CD14-positive monocyte (primary cell): ENCODE measurements at regions not wholly inside any gene's neighbourhood (a gene's known extent, or its start where the extent isn't known, plus 50 kb on each side); places are given as distances from the start of the nearest gene placed in this dataset.

Experiments
- DNase-seq, 3 donors: peaks; one replicate each; pipeline ENCODE4 v3.0.0-alpha.2; 2011 to 2022
- H2AFZ ChIP-seq: 2 replicates; pipeline ENCODE4 v1.6.0; 2012; ENCODE audit warnings: mild to moderate bottlenecking, low read depth, low read length, inconsistent platforms; ENCODE audit not compliant: insufficient read depth, poor library complexity, severe bottlenecking
- H3K27ac ChIP-seq, 2 donors: 1 replicate in 1 of 2; 2 replicates in 1 of 2; pipeline ENCODE4 v1.5.1; 2012 to 2013; ENCODE audit warnings: low read length in 2 of 2, control low read depth in 1 of 2, inconsistent platforms in 1 of 2, low read depth in 1 of 2, mild to moderate bottlenecking in 1 of 2
- H3K27me3 ChIP-seq, 2 donors: one replicate each; pipeline versions ENCODE4 v1.6.0 to v1.6.1; 2011 to 2013; ENCODE audit warnings: low read length in 2 of 2; ENCODE audit not compliant: control insufficient read depth in 2 of 2, insufficient read depth in 2 of 2
- H3K36me3 ChIP-seq, 2 donors: replicated peaks in 1 of 2; 1 replicate in 1 of 2; 2 replicates in 1 of 2; pipeline versions ENCODE4 v1.5.1 to v1.6.1; 2012 to 2013; ENCODE audit warnings: low read length in 2 of 2, control low read depth in 1 of 2, inconsistent platforms in 1 of 2, mild to moderate bottlenecking in 1 of 2; ENCODE audit not compliant: insufficient read depth in 2 of 2, control insufficient read depth in 1 of 2
- H3K4me1 ChIP-seq, 2 donors: 1 replicate in 1 of 2; 2 replicates in 1 of 2; pipeline versions ENCODE4 v1.5.1 to v1.6.1; 2012 to 2013; ENCODE audit warnings: low read length in 2 of 2, control low read depth in 1 of 2, inconsistent platforms in 1 of 2, mild to moderate bottlenecking in 1 of 2, moderate library complexity in 1 of 2; ENCODE audit not compliant: insufficient read depth in 2 of 2, control insufficient read depth in 1 of 2
- H3K4me2 ChIP-seq: replicated peaks from 2 replicates; pipeline ENCODE3; 2012; ENCODE audit warnings: low read length, moderate library complexity, mild to moderate bottlenecking; ENCODE audit not compliant: poor library complexity, severe bottlenecking; ENCODE audit errors: extremely low read depth
- H3K4me3 ChIP-seq, 3 experiments: fragments of 200-600 bp in 1 of 3; sonication (generic) in 1 of 3; replicated peaks in 1 of 3; 1 replicate in 2 of 3; 2 replicates in 1 of 3; pipeline ENCODE4 v1.5.1; 2011 to 2013; ENCODE audit warnings: low read length in 3 of 3, mild to moderate bottlenecking in 3 of 3, control low read depth in 2 of 3, low read depth in 2 of 3, inconsistent platforms in 1 of 3, moderate library complexity in 1 of 3
- H3K79me2 ChIP-seq: 2 replicates; pipeline ENCODE4 v1.6.0; 2012; ENCODE audit warnings: mild to moderate bottlenecking, control low read depth, inconsistent platforms, low read length, moderate library complexity; ENCODE audit not compliant: insufficient read depth
- H3K9ac ChIP-seq: 2 replicates; pipeline ENCODE4 v1.6.0; 2017; ENCODE audit warnings: low read length, mild to moderate bottlenecking; ENCODE audit not compliant: insufficient read depth, poor library complexity, severe bottlenecking
- H3K9me3 ChIP-seq, 2 donors: replicated peaks in 1 of 2; 1 replicate in 1 of 2; 2 replicates in 1 of 2; pipeline versions ENCODE4 v1.5.1 to v1.6.1; 2012 to 2013; ENCODE audit warnings: low read length in 2 of 2, control low read depth in 1 of 2; ENCODE audit not compliant: control insufficient read depth in 1 of 2, insufficient read depth in 1 of 2
- H4K20me1 ChIP-seq: 2 replicates; pipeline ENCODE4 v1.6.0; 2012; ENCODE audit warnings: mild to moderate bottlenecking, low read length, control low read depth, moderate library complexity; ENCODE audit not compliant: insufficient read depth
- H3K27ac Mint-ChIP-seq, 7 donors: one replicate each; pipeline ENCODE4 v1.8.0; 2020; ENCODE audit warnings: mild to moderate bottlenecking in 7 of 7, mixed read lengths in 7 of 7, moderate library complexity in 6 of 7, inconsistent platforms in 2 of 7
- H3K27me3 Mint-ChIP-seq, 3 donors: one replicate each; pipeline ENCODE4 v1.8.0; 2021 to 2022; ENCODE audit warnings: low read depth in 3 of 3, mild to moderate bottlenecking in 3 of 3, mixed read lengths in 3 of 3, moderate library complexity in 3 of 3, inconsistent platforms in 1 of 3
- H3K36me3 Mint-ChIP-seq, 2 donors: one replicate each; pipeline ENCODE4 v1.8.0; 2020; ENCODE audit warnings: mixed read lengths in 2 of 2, inconsistent platforms in 1 of 2, mild to moderate bottlenecking in 1 of 2
- H3K4me1 Mint-ChIP-seq: one replicate; pipeline ENCODE4 v1.8.0; 2020; ENCODE audit warnings: mild to moderate bottlenecking, mixed read lengths
- H3K4me3 Mint-ChIP-seq, 2 donors: one replicate each; pipeline ENCODE4 v1.8.0; 2020; ENCODE audit warnings: mild to moderate bottlenecking in 2 of 2, mixed read lengths in 2 of 2, moderate library complexity in 1 of 2
- H3K9me3 Mint-ChIP-seq, 7 donors: one replicate each; pipeline ENCODE4 v1.8.0; 2020 to 2022; ENCODE audit warnings: mixed read lengths in 7 of 7, mild to moderate bottlenecking in 6 of 7, moderate library complexity in 6 of 7, inconsistent platforms in 2 of 7
- CTCF ChIP-seq: fragments of 200-600 bp; IDR thresholded peaks from one replicate; pipeline ENCODE4 v1.8.0; 2022; ENCODE audit warnings: antibody characterized with exemption, mild to moderate bottlenecking
- WGBS: methylation state at CpG from one replicate; pipeline ENCODE4 v1.1.5; 2013; ENCODE audit warnings: missing lambda C conversion rate; ENCODE audit not compliant: insufficient coverage; 5-methylcytosine and 5-hydroxymethylcytosine counted together
- intact Hi-C, 2 donors: fragments of 100-400 bp; cut with micrococcal nuclease; formaldehyde crosslinking; loops; one replicate each; pipeline versions ENCODE4 v1.15.0 to v1.15.1; 2023

- Mint-ChIP-seq H3K4me3 (no peak overlapping the region), H3K27me3 (no peaks in the 10 kb centered on the region), H3K9me3 (peaks cover 0 to 6% (median 4%) of the 10 kb centered on the region in 7 donors), H3K36me3 (no peaks in the 10 kb centered on the region), H3K4me1 (no peaks in the 10 kb centered on the region), H3K27ac (no peak overlapping the region)
- no peak for TF ChIP-seq CTCF
- H3K4me1 ChIP-seq, result no peaks in the 10 kb centered on the region
- H3K27me3 ChIP-seq, result no peaks in the 10 kb centered on the region
- H3K79me2 ChIP-seq, result no peaks in the 10 kb centered on the region
- H3K9me3 ChIP-seq, result peaks cover 0 to 3% of the 10 kb centered on the region in 2 donors
- no peak overlapping the region for H3K27ac ChIP-seq
- intact Hi-C loops, result no loop called here
- H2AFZ ChIP-seq, result no peak overlapping the region
- 86% methylated on average over 1 of the region's 4 CpGs for WGBS
- DNase-seq, result no peak
- no peaks in the 10 kb centered on the region for H4K20me1 ChIP-seq
- H3K9ac ChIP-seq, result no peak overlapping the region
- H3K4me2 ChIP-seq, result no peak overlapping the region
- no peaks in the 10 kb centered on the region for H3K36me3 ChIP-seq
- no peak overlapping the region for H3K4me3 ChIP-seq
These were observed 345.4 kb upstream of the NCAM2 start for GRCh38 chr21:20652846-20653245.

- Mint-ChIP-seq H3K27me3 (peaks cover 0 to 1% (median 0%) of the 10 kb centered on the region in 3 donors), H3K27ac (no peak overlapping the region), H3K36me3 (no peaks in the 10 kb centered on the region), H3K4me1 (no peaks in the 10 kb centered on the region), H3K4me3 (no peak overlapping the region), H3K9me3 (peaks cover 0 to 8% (median 4%) of the 10 kb centered on the region in 7 donors)
- Histone ChIP-seq H4K20me1 (no peaks in the 10 kb centered on the region), H3K9ac (no peak overlapping the region), H3K36me3 (no peaks in the 10 kb centered on the region), H3K9me3 (no peaks in the 10 kb centered on the region), H3K4me2 (no peak overlapping the region), H3K27ac (no peak overlapping the region), H3K4me1 (no peaks in the 10 kb centered on the region), H3K4me3 (no peak overlapping the region), H3K79me2 (no peaks in the 10 kb centered on the region), H3K27me3 (no peaks in the 10 kb centered on the region), H2AFZ (no peak overlapping the region)
- TF ChIP-seq CTCF, result no peak
- WGBS, result 89% methylated on average over 4 of the region's 4 CpGs
- no peak for DNase-seq
- intact Hi-C loops, result no loop called here
These were observed 337.0 kb upstream of the NCAM2 start for GRCh38 chr21:20661246-20661645.
